Fibroblast of pulmonary artery (primary cell): ENCODE measurements at regions not wholly inside any gene's neighbourhood (a gene's known extent, or its start where the extent isn't known, plus 50 kb on each side); places are given as distances from the start of the nearest gene placed in this dataset.

ENCODE experiments used
- DNase-seq: peaks from one replicate; pipeline ENCODE4 v3.0.0-alpha.2; 2010; ENCODE audit warnings: low read depth
- H3K4me3 ChIP-seq: replicated peaks from 2 replicates; pipeline ENCODE4 v1.5.1; 2011; ENCODE audit warnings: low read depth, mild to moderate bottlenecking, control low read depth, low read length, moderate library complexity
- CTCF ChIP-seq: IDR thresholded peaks from 2 replicates; pipeline ENCODE4 v1.5.1; 2011; ENCODE audit warnings: mild to moderate bottlenecking, control low read depth, low read length, inconsistent platforms; ENCODE audit errors: missing control alignments

- no peak overlapping the region for H3K4me3 ChIP-seq
- no peak for TF ChIP-seq CTCF
- no peak for DNase-seq
Measured at GRCh38 chr11:115630214-115630613, 126.0 kb upstream of the CADM1 start.

GRCh38 chr11:115629456-115630015 is 125.3 kb upstream of the CADM1 start:
- DNase-seq = no peak
- no peak for TF ChIP-seq CTCF
- H3K4me3 ChIP-seq = no peak overlapping the region

- no peak for TF ChIP-seq CTCF
- no peak overlapping the region for H3K4me3 ChIP-seq
- no peak for DNase-seq
Measured at GRCh38 chr11:115627666-115628460, 123.6 kb upstream of the CADM1 start.

- no peak overlapping the region for H3K4me3 ChIP-seq
- TF ChIP-seq CTCF = no peak
- DNase-seq = no peak
Measured at GRCh38 chr11:115627071-115627470, 122.9 kb upstream of the CADM1 start.

- no peak for DNase-seq
- no peak overlapping the region for H3K4me3 ChIP-seq
- no peak for TF ChIP-seq CTCF
Measured at GRCh38 chr11:115626414-115626813, 122.2 kb upstream of the CADM1 start.

GRCh38 chr11:115625502-115625901 is 121.3 kb upstream of the CADM1 start:
- DNase-seq = no peak
- no peak for TF ChIP-seq CTCF
- no peak overlapping the region for H3K4me3 ChIP-seq

- DNase-seq = no peak
- H3K4me3 ChIP-seq = no peak overlapping the region
- TF ChIP-seq CTCF = no peak
Measured at GRCh38 chr11:115624065-115624464, 119.8 kb upstream of the CADM1 start.
